Naive B cell (primary cell): ENCODE measurements at regions not wholly inside any gene's neighbourhood (a gene's known extent, or its start where the extent isn't known, plus 50 kb on each side); places are given as distances from the start of the nearest gene placed in this dataset.
"Not testable (repeated sequence)": the region's sequence is repeated elsewhere in the genome, so short reads cannot be mapped to it uniquely, and the experiment has no call there.

ENCODE experiments used
- ATAC-seq, 2 donors: fragments of 150-1000 bp; cut with Tn5 transposase; 2 replicates each; pipeline ENCODE4 v1.10.0; 2021; ENCODE audit warnings: low read depth in 2 of 2, mild to moderate bottlenecking in 2 of 2, moderate library complexity in 2 of 2
- DNase-seq: peaks from one replicate; pipeline ENCODE4 v3.0.0; 2022
- H3K27ac Mint-ChIP-seq, 6 donors: one replicate each; pipeline ENCODE4 v1.8.0; 2020 to 2022; ENCODE audit warnings: mild to moderate bottlenecking in 6 of 6, mixed read lengths in 6 of 6, moderate library complexity in 5 of 6, inconsistent platforms in 2 of 6
- H3K27me3 Mint-ChIP-seq, 3 donors: one replicate each; pipeline ENCODE4 v1.8.0; 2021 to 2022; ENCODE audit warnings: mixed read lengths in 3 of 3, mild to moderate bottlenecking in 1 of 3
- H3K36me3 Mint-ChIP-seq, 2 donors: one replicate each; pipeline ENCODE4 v1.8.0; 2020 to 2022; ENCODE audit warnings: mixed read lengths in 2 of 2, inconsistent platforms in 1 of 2, mild to moderate bottlenecking in 1 of 2
- H3K4me1 Mint-ChIP-seq, 3 donors: one replicate each; pipeline ENCODE4 v1.8.0; 2020 to 2022; ENCODE audit warnings: mixed read lengths in 3 of 3, inconsistent platforms in 1 of 3, mild to moderate bottlenecking in 1 of 3, moderate library complexity in 1 of 3
- H3K4me3 Mint-ChIP-seq, 8 donors: one replicate each; pipeline ENCODE4 v1.8.0; 2020 to 2022; ENCODE audit warnings: mild to moderate bottlenecking in 8 of 8, mixed read lengths in 8 of 8, moderate library complexity in 8 of 8, inconsistent platforms in 2 of 8
- H3K9me3 Mint-ChIP-seq, 7 donors: one replicate each; pipeline ENCODE4 v1.8.0; 2020 to 2022; ENCODE audit warnings: mixed read lengths in 7 of 7, mild to moderate bottlenecking in 5 of 7, inconsistent platforms in 2 of 7, moderate library complexity in 1 of 7

- H3K9me3 Mint-ChIP-seq, result no peaks in the 10 kb centered on the region
- no peaks in the 10 kb centered on the region for H3K4me1 Mint-ChIP-seq
- no peak overlapping the region for H3K4me3 Mint-ChIP-seq
- DNase-seq, result no peak
- H3K27ac Mint-ChIP-seq, result no peak overlapping the region
- H3K36me3 Mint-ChIP-seq, result no peaks in the 10 kb centered on the region
- no peak for ATAC-seq
- H3K27me3 Mint-ChIP-seq, result peaks cover 13 to 31% (median 24%) of the 10 kb centered on the region in 3 donors
These were observed 57.8 kb downstream of the TRIL start for GRCh38 chr7:28900311-28900710.

GRCh38 chr7:28893888-28894287 is 64.2 kb downstream of the TRIL start:
- DNase-seq, result no peak
- no peaks in the 10 kb centered on the region for H3K36me3 Mint-ChIP-seq
- ATAC-seq, result no peak
- H3K27ac Mint-ChIP-seq, result no peak overlapping the region
- H3K9me3 Mint-ChIP-seq, result no peaks in the 10 kb centered on the region
- no peak overlapping the region for H3K4me3 Mint-ChIP-seq
- peaks cover 14 to 21% (median 17%) of the 10 kb centered on the region in 3 donors for H3K27me3 Mint-ChIP-seq
- H3K4me1 Mint-ChIP-seq, result peaks cover 0 to 4% (median 0%) of the 10 kb centered on the region in 3 donors

DNA sequence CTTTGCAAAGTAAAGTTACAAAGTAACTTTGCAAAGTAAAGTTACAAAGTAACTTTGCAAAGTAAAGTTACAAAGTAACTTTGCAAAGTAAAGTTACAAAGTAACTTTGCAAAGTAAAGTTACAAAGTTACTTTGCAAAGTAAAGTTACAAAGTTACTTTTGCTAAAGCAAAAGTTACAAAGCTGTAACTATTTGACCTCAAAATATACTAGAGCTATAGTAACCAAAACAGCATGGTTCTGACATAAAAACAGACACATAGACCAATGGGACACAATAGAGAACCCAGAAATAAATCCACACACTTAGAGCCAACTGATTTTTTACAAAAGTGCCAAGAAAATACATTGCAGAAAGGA is 66.3 kb downstream of the TRIL start:
- H3K36me3 Mint-ChIP-seq, H3K4me1 Mint-ChIP-seq, H3K27ac Mint-ChIP-seq, H3K4me3 Mint-ChIP-seq, DNase-seq, ATAC-seq, H3K9me3 Mint-ChIP-seq: not testable (repeated sequence)
- H3K27me3 Mint-ChIP-seq, result peaks cover 14 to 27% (median 21%) of the 10 kb centered on the region in 3 donors

DNA sequence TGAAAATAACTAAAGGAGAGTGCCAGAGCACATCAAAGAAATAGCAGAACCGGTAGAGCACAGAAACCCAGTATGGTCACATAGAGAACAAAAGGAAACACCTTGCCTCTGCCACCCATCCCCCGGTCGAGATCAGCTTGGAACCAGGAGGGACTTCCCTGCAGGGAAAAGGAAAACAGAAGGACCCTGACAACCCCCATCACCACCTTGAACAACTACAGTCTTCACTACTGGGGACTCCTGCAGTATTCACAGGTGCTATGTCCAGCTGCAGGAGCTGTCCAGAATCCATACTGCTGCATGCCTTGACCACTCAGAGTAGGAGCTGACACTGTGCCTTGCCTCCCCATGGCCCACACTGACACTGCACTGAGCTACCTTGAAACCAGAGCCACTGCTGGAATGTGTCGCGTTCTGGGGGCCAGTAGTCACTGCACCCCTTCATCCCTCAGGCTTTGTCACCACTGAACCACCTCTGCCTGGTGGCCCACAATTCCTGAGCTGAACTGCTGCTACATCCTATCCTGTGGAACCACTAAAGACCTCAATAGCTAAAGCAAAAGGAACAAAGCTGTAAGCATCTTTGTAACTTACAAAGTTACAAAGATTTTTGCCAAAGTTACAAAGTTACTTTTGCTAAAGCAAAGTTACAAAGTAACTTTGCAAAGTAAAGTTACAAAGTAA is 66.8 kb downstream of the TRIL start:
- DNase-seq (no peak), ATAC-seq (no peak)
- no peaks in the 10 kb centered on the region for H3K36me3 Mint-ChIP-seq
- no peak overlapping the region for H3K4me3 Mint-ChIP-seq
- H3K27ac Mint-ChIP-seq, result peak overlapping the region in 1 of 6 donors; percentile 64
- no peaks in the 10 kb centered on the region for H3K9me3 Mint-ChIP-seq
- peaks cover 14 to 30% (median 25%) of the 10 kb centered on the region in 3 donors for H3K27me3 Mint-ChIP-seq
- peaks cover 0 to 4% (median 0%) of the 10 kb centered on the region in 3 donors for H3K4me1 Mint-ChIP-seq

DNA sequence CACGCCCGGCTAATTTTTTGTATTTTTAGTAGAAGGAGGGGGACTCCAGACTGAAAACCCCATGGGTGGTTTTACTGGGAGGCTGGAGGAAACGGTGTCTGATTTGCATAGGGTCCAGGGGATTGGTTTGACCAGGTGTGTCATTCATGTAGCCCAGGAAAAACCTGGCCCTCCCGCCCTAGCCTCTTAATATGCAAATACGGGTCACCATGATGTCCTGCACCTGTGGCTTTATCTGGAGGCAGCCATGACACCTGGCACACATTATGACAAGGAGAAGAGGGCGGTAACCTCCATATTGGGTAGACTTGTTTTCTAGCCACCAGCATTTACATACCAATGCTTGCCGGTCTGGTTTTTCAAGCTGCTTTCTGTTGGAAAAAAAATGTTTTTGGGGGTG is 68.0 kb downstream of the TRIL start:
- Mint-ChIP-seq H3K36me3 (no peaks in the 10 kb centered on the region), H3K9me3 (no peaks in the 10 kb centered on the region), H3K27ac (peak overlapping the region in 1 of 6 donors; percentile 24), H3K4me3 (no peak overlapping the region), H3K27me3 (peaks cover 20 to 32% (median 31%) of the 10 kb centered on the region in 3 donors), H3K4me1 (peaks cover 0 to 4% (median 0%) of the 10 kb centered on the region in 3 donors)
- ATAC-seq (peak in 1 of 2 donors; percentile 63), DNase-seq (no peak)

- no peaks in the 10 kb centered on the region for H3K9me3 Mint-ChIP-seq
- H3K36me3 Mint-ChIP-seq, result no peaks in the 10 kb centered on the region
- peaks cover 0 to 4% (median 0%) of the 10 kb centered on the region in 3 donors for H3K4me1 Mint-ChIP-seq
- H3K27me3 Mint-ChIP-seq, result peaks cover 26 to 35% (median 33%) of the 10 kb centered on the region in 3 donors
- no peak overlapping the region for H3K27ac Mint-ChIP-seq
- H3K4me3 Mint-ChIP-seq, result no peak overlapping the region
- no peak for ATAC-seq
- DNase-seq, result no peak
These were observed 68.8 kb downstream of the TRIL start for GRCh38 chr7:28889290-28889689.

DNA sequence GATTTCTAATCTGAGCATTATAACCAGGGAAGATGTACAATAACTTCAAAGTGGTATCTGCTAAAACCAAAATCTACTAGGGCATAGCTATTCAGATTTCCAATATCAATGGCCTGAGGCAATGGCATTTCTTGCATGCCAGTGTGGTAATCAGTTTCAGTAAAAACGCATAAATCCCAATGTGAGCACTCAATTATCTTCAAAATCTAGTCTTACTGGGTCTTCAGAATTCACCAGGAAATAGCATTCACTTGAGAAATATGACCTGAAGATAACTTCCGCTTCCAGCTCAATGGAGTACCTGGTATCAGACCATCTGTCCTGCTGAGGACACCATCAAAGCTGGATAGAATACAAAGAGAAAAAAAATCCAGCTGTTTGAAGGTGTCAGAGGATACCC is 72.4 kb downstream of the TRIL start:
- H3K36me3 Mint-ChIP-seq, result no peaks in the 10 kb centered on the region
- no peaks in the 10 kb centered on the region for H3K4me1 Mint-ChIP-seq
- no peak for ATAC-seq
- no peak overlapping the region for H3K4me3 Mint-ChIP-seq
- no peak overlapping the region for H3K27ac Mint-ChIP-seq
- DNase-seq, result no peak
- peaks cover 36 to 48% (median 41%) of the 10 kb centered on the region in 3 donors for H3K27me3 Mint-ChIP-seq
- H3K9me3 Mint-ChIP-seq, result no peaks in the 10 kb centered on the region

- Mint-ChIP-seq H3K9me3 (no peaks in the 10 kb centered on the region), H3K27me3 (peaks cover 32 to 41% (median 35%) of the 10 kb centered on the region in 3 donors), H3K4me3 (no peak overlapping the region), H3K36me3 (no peaks in the 10 kb centered on the region), H3K27ac (no peak overlapping the region), H3K4me1 (peaks cover 3 to 12% (median 9%) of the 10 kb centered on the region in 3 donors)
- ATAC-seq (no peak), DNase-seq (no peak)
These were observed 75.2 kb downstream of the TRIL start for GRCh38 chr7:28882869-28883470.

DNA sequence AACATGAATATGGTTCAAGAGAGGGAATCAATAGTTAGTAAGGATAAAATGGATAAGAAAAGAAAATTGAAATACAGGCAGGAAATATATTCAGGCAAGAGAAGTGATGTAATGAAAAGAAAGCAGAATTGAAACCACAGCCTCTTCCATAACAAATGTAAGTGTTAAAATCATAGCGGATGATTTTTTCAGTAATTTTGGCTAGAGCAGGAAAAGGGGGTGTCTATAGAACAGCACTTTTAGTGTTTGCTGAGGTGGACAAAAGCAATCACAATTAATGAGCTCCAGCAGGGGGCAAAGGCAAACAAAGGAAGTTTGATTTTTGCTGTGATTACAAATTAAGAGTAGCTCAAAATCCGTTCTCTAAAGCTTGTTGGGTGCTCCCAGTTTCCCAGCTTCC is 79.0 kb downstream of the TRIL start:
- DNase-seq (no peak), ATAC-seq (no peak)
- Mint-ChIP-seq H3K27me3 (peaks cover 20 to 40% (median 36%) of the 10 kb centered on the region in 3 donors), H3K4me1 (peaks cover 3 to 12% (median 9%) of the 10 kb centered on the region in 3 donors), H3K4me3 (no peak overlapping the region), H3K9me3 (peaks cover 0 to 2% (median 0%) of the 10 kb centered on the region in 7 donors), H3K27ac (no peak overlapping the region), H3K36me3 (no peaks in the 10 kb centered on the region)

DNA sequence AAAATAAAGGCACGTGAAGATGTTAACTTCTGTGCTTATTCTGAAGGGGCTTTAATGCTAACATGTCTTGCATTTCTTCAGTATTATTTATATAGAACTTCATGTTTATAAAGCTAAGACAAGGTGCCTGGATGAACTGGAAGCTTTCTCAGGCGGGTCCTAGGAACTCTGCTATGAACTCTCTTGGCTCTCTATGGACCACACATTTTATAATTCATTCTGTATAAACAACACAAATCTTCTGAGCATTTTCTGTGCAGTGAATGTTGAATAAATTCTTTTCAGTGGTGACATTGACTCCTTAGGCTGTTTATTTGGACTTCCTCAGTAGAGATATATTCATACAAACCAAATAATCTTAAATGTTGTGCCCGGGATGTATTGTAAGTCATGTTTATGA is 79.6 kb downstream of the TRIL start:
- Mint-ChIP-seq H3K4me3 (no peak overlapping the region), H3K27ac (no peak overlapping the region), H3K9me3 (peaks cover 0 to 2% (median 0%) of the 10 kb centered on the region in 7 donors), H3K27me3 (peaks cover 16 to 38% (median 33%) of the 10 kb centered on the region in 3 donors), H3K4me1 (peaks cover 3 to 12% (median 9%) of the 10 kb centered on the region in 3 donors), H3K36me3 (no peaks in the 10 kb centered on the region)
- DNase-seq (no peak), ATAC-seq (no peak)
